ENCODE measurements at regions not wholly inside any gene's neighbourhood (a gene's known extent, or its start where the extent isn't known, plus 50 kb on each side); places are given as distances from the start of the nearest gene placed in this dataset.

GRCh38 chrX:125998432-125998831 lies 167.7 kb downstream of the DCAF12L2 start:
- TF ChIP-seq CTCF (IDR thresholded peaks at IDR 0.05; ENCODE audit: insufficient read depth, low read length) = no peak
- no peak overlapping the region for H3K4me3 ChIP-seq (ENCODE audit: low read depth, low read length)
- DNase-seq (ENCODE audit: low read depth) = no peak

GRCh38 chrX:126027229-126027628 lies 138.9 kb downstream of the DCAF12L2 start:
- no peak overlapping the region for H3K4me3 ChIP-seq (ENCODE audit: low read depth, low read length)
- no peak for DNase-seq (ENCODE audit: low read depth)
- no peak for TF ChIP-seq CTCF (IDR thresholded peaks at IDR 0.05; ENCODE audit: insufficient read depth, low read length)

GRCh38 chrX:126030021-126030420 lies 136.1 kb downstream of the DCAF12L2 start:
- H3K4me3 ChIP-seq (ENCODE audit: low read depth, low read length) = no peak overlapping the region
- DNase-seq (ENCODE audit: low read depth) = no peak
- TF ChIP-seq CTCF (IDR thresholded peaks at IDR 0.05; ENCODE audit: insufficient read depth, low read length) = no peak

GRCh38 chrX:126063984-126064383 lies 102.1 kb downstream of the DCAF12L2 start:
- TF ChIP-seq CTCF (IDR thresholded peaks at IDR 0.05; ENCODE audit: insufficient read depth, low read length) = no peak
- no peak for DNase-seq (ENCODE audit: low read depth)
- no peak overlapping the region for H3K4me3 ChIP-seq (ENCODE audit: low read depth, low read length)

GRCh38 chrX:126064901-126065541 lies 101.1 kb downstream of the DCAF12L2 start:
- TF ChIP-seq CTCF (IDR thresholded peaks at IDR 0.05; ENCODE audit: insufficient read depth, low read length) = no peak
- H3K4me3 ChIP-seq (ENCODE audit: low read depth, low read length) = no peak overlapping the region
- DNase-seq (ENCODE audit: low read depth) = no peak

GRCh38 chrX:126065901-126066660 lies 100.0 kb downstream of the DCAF12L2 start:
- no peak for DNase-seq (ENCODE audit: low read depth)
- TF ChIP-seq CTCF (IDR thresholded peaks at IDR 0.05; ENCODE audit: insufficient read depth, low read length) = no peak
- no peak overlapping the region for H3K4me3 ChIP-seq (ENCODE audit: low read depth, low read length)

All from fibroblast of the aortic adventitia (primary cell).